EL (cell line): ENCODE measurements at regions not wholly inside any gene's neighbourhood (a gene's known extent, or its start where the extent isn't known, plus 50 kb on each side); places are given as distances from the start of the nearest gene placed in this dataset.
A peak's percentile ranks its signal among the peaks of the same experiment; 100 is the strongest.
"Not testable (repeated sequence)": the region's sequence is repeated elsewhere in the genome, so short reads cannot be mapped to it uniquely, and the experiment has no call there.

Experiments
- DNase-seq: peaks from one replicate; pipeline ENCODE4 v3.0.0-alpha.2; 2016

GRCh38 chr7:116384936-116385635, 114.5 kb upstream of the CAV2 start:
- DNase-seq, result no peak

DNA sequence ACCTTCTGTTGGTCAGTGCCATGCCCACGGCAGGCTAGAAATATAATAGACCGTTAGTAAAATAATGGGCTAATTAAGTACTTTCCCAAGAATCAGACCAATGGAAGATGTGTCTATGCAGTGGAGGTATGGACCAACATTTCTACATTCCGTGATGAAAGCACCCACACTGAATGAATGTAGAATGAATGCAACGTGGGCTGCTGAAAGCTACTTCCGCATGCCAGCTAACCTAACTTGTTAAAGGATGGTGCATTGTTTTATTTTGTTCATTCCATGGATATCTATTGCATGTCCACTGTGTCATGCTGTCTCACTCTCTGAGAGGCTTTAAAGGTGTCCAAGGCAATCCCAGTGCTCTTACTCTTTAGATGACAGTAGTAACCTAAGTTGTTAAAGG, 112.9 kb upstream of the CAV2 start:
- no peak for DNase-seq

DNA sequence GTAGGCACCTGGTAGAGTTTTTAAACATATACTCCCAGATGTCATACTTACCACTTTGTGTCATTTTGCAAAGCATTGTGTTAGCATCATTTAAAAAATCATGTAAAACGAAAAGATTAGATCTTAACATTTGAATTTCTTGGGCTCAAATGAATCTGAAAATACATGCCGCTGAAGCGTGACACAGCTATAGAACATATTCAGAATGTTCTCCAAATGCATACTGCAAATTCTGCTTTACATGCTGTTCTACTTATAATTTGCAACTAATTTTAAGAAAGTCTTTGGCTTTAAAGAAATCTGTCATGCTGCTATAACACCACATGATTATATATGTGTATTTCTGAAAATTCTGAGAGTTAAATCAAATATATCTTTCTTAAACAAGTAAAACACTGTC, 109.2 kb upstream of the CAV2 start:
- DNase-seq, result no peak

- no peak for DNase-seq
These were observed 106.7 kb upstream of the CAV2 start for GRCh38 chr7:116392806-116393205.

DNA sequence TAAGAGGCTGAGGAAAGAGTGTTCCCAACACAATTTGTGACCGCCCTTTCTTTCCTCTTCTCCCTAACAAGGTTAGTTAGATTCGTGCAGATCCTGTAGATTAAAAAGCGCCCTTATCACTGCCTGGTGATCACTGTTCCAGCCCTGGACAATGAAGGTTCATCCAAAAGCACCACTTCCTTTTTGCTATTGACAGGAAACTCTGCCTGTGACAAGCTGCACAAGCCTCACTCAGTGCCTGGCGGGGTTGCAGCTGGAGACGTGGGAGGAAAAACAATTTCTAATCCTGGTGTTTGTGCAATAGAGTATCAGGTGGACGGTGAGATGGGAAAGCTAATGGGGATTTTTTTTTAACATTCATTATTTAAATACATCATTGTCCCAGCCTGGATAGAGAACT, 105.9 kb upstream of the CAV2 start:
- DNase-seq, result no peak

DNA sequence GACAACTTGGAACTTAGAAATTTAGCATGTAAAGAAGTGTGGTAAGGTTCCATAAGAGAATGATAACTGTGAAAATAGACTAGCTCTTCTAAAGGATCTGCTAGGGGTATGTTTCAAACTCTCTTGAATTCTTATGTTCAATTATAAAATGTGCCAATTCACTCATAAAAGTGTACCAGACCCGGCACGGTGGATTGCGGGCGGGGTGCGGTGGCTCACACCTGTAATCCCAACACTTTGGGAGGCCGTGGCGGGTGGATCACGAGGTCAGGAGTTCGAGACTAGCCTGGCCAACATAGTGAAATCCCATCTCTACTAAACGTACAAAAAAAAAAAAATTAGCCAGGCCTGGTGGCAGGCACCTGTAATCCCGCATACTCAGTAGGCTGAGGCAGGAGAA, 105.4 kb upstream of the CAV2 start:
- no peak for DNase-seq

- DNase-seq, result peak; percentile 88
These were observed 104.3 kb upstream of the CAV2 start for GRCh38 chr7:116395141-116395791.

GRCh38 chr7:116398672-116399071, 100.9 kb upstream of the CAV2 start:
- no peak for DNase-seq

- DNase-seq, result peak; percentile 63
These were observed 99.7 kb upstream of the CAV2 start for GRCh38 chr7:116399819-116400218.

- DNase-seq, result no peak
These were observed 99.0 kb upstream of the CAV2 start for GRCh38 chr7:116400522-116400921.

- DNase-seq, result no peak
These were observed 97.8 kb upstream of the CAV2 start for GRCh38 chr7:116401711-116402110.

DNA sequence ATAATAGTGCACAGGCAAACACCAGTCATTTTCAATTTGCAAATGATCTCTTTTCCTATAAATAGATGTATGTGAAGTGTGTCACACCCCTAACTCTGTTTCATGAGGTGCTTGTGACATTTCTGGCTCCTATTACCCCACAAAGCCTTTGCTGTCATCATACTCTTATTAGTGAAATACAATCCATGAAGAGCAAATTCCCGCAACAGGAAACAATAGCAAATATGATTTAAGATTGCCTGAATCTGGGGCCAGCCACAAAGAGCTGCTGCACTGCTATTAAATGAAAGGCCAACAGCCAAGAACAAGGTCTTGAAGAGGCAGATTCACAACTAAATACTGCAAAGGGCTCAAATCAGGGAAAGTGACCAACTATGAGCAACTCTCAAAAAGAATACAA, 96.3 kb upstream of the CAV2 start:
- no peak for DNase-seq

DNA sequence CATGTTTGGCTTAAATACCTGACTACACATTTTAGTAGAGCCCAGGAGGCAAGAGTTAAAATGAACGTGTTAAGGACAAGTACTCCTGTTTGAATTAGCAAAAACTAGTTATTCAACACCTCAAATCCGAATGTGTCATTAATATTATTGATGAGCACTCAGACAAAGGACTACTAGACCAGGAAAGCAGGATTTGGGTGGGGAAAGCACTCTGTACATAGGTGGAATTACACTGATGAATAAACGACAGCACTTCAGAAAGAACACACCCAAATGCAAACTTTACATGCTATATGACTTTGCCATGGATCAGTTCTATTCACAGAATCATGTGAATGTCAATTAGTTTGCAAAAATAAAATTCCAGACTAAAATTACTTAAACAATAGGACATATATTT, 95.1 kb upstream of the CAV2 start:
- DNase-seq, result no peak

DNA sequence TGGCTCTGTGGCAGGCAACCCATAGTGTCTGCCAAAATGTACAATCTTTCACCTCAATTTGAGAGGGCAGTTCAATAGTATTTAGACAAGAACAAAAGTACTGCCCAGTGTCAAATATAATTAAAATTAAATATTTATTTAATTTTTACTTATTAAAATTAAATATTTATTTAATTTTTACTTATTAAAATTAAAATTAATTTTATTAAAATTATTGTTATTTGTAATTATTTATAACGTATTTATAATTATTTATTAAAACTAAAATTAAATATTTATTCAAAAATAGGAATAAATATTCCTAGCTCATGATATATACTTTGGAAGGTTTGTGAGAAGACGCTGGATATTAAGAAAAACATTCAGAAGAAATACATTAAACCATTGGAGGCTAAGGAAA, 93.7 kb upstream of the CAV2 start:
- DNase-seq, result no peak

DNA sequence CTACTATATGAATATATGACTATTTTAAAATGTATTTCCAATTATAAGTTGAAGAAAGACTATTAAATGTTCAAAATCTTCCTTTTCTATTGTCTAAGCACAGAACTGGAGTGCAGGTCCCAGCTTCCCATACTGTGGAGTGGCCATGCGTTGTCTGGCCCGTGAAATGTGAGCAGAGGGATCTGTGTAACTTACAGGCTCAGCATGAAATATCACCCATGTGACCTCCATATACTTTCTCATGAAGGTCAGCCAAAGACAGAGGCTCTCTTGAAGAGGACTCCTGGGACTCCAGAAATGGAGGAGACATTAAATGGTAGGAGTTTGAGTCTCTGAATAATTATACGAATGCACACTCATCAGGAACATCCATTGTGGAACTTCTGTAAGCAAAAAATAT, 92.4 kb upstream of the CAV2 start:
- DNase-seq, result no peak

- no peak for DNase-seq
These were observed 91.4 kb upstream of the CAV2 start for GRCh38 chr7:116408166-116408565.

DNA sequence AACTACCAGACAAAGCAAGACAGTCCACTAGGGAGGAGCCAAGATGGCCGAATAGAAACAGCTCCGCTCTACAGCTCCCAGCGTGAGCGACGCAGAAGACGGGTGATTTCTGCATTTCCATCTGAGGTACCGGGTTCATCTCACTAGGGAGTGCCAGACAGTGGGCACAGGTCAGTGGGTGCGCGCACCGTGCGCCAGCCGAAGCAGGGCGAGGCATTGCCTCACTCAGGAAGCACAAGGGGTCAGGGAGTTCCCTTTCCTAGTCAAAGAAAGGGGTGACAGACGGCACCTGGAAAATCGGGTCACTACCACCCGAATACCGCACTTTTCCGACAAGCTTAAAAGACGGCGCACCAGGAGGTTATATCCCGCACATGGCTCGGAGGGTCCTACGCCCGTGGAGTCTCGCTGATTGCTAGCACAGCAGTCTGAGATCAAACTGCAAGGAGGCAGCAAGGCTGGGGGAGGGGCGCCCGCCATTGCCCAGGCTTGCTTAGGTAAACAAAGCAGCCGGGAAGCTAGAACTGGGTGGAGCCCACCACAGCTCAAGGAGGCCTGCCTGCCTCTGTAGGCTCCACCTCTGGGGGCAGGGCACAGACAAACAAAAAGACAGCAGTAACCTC, 90.6 kb upstream of the CAV2 start:
- not testable (repeated sequence) for DNase-seq

GRCh38 chr7:116410694-116411093, 88.8 kb upstream of the CAV2 start:
- not testable (repeated sequence) for DNase-seq

DNA sequence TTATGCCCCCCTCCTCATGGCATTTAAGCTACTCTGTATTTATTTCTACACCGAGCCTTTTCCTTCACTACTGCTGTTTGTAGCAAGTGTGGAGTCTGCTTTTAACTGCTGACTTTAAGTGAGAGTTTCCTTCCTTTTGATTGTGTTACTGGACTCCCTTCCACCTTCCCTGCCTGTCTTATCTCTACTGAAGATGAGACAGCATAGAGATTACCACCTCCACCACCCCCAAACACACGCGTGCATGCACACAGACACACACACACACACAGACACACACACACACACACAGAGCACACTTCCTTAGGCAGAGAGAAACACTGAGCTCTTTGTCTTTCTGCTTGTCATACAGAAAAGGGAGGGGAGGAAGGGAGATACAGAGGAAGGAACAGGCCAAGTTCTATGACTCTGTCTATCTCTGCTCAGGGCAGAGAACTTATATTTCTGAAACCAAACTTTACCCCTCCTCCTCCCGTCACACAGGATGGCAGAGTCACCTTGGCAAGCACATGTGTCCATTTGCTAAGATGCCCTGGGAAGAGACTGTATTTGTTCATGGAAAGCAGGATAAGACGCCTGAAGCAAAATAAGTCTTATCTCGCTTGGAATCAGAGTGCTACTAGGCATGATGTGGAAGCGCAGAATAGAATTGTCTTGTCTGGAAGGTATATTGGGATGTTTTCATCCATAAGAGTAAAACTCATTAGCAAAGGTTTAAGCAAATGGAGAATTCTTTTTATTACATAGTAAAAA, 81.8 kb upstream of the CAV2 start:
- DNase-seq, result no peak

GRCh38 chr7:116418524-116418923, 81.0 kb upstream of the CAV2 start:
- DNase-seq, result no peak

- no peak for DNase-seq
These were observed 79.5 kb upstream of the CAV2 start for GRCh38 chr7:116420003-116420402.

DNA sequence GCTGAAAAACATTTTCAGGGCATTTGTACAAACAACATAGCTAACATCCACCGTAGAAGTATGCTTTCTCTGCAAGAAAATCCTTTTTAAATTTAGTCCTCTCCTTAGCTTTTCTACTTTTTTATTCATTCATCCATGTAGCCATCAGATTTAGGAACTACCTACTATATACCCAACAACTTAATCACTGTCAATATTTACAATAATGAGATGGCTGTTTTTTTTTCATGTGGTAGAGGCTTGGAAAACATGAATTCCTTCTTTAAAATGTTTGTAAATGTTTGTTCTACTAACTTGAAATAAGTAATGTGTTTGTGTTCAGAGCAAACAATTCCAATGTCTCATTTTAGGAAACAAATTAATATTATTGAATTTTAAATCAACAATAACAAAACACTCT, 78.2 kb upstream of the CAV2 start:
- DNase-seq, result no peak

DNA sequence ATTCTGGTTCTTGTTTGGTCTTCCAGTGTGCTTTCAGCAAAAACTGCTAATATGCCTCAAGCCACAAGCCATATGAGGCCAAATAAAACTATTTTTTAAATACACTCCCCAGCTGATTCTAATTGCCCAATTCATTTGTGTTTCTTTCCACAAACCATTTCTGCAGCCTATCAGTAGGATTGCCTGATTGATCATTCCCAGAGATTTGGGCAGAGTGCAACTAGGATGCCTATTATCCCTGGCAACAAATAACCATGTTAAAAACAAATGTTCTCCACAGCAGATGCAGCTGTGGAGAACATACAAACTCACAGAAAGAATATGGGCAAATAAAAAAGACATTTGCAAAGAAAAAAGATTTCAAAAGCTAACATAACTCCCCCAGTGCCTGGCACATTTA, 76.9 kb upstream of the CAV2 start:
- DNase-seq, result no peak

DNA sequence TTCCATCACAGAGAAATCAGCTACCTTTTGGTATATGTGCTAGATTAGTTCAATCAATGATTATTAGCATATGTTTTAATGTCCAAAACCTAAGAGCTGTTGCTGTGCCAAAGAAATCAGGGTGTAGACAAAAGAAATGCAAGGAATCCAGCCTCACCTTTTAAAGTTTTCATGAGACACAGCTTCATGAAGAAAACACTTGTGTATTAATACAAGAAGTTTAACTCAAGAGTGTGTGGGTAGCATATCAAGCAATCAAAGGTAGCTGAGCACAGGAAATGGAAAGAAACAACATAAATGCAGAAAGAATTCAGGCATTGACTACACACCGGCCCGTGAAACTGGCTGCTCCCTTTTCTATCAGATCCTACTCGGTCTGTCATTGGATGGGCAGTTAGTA, 76.0 kb upstream of the CAV2 start:
- no peak for DNase-seq
